Activated gamma-delta T cell (primary cell): ENCODE measurements at regions not wholly inside any gene's neighbourhood (a gene's known extent, or its start where the extent isn't known, plus 50 kb on each side); places are given as distances from the start of the nearest gene placed in this dataset.
"Not testable (repeated sequence)": the region's sequence is repeated elsewhere in the genome, so short reads cannot be mapped to it uniquely, and the experiment has no call there.

ENCODE experiments used
- DNase-seq: peaks from one replicate; lab custom pipeline; 2025; lab: John Stamatoyannopoulos, UW

GRCh38 chr5:5884593-5884992, 462.1 kb downstream of the ICE1 start:
- DNase-seq, result no peak

GRCh38 chr5:5883562-5883961, 461.1 kb downstream of the ICE1 start:
- no peak for DNase-seq

DNA sequence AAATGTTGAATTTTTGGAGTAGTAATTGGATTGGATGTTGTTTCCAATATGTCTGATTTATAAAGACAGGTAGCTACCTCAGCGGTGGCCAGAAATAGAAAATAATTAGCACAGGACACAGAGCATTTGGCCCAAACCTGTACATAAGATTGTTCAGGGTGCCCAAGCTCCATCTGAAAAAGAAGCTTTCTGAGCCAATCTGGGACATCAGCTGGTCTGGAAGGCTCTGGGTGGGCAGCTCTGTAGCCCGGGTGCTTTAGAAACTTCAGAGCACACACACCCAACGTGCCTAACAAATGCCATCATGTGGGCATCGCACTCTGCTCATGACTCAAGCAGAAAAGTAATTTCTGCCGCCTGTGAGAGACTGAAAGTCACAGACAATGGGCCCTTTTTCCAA, 460.7 kb downstream of the ICE1 start:
- no peak for DNase-seq

- DNase-seq, result no peak
Observed at GRCh38 chr5:5882706-5883105, 460.2 kb downstream of the ICE1 start.

- no peak for DNase-seq
Observed at GRCh38 chr5:5881294-5881693, 458.8 kb downstream of the ICE1 start.

- no peak for DNase-seq
Observed at GRCh38 chr5:5880077-5880763, 457.7 kb downstream of the ICE1 start.

DNA sequence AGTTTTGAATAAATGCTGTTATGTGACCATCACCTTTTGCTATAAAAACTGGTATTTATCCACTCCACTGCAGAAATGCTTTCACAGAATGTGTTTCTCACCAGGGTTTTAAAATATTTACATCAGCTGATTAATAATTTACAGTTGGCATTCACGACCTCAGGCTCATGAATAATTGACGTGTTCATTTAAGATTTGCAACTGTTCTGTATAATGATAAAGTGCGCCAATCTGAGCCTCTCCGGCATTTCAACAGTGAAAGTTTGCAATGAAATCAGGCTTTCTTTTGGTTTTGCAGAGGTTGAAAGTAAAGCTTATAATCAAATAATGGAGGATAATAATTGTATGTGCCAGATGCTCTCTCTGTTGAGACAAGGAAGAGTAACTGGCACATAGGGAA, 434.9 kb downstream of the ICE1 start:
- no peak for DNase-seq

DNA sequence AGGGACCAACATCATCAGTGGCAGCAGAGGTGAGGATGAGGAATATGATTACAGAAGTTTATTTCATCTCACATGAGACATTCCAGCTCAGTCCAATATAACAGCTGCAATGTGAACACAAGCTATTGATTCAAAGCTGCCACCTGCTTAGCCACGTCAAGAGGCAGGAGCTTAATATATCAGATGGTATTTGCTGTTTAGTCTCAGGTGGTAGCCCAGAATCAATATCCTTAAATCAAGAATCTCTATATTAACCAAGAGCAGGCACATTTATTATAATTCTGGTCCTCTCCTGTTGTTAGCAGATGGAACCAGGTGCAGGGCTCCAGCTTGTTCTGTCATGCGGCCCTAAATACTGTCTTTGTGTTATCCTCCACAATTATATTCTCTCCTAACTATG, 431.6 kb downstream of the ICE1 start:
- DNase-seq, result no peak

DNA sequence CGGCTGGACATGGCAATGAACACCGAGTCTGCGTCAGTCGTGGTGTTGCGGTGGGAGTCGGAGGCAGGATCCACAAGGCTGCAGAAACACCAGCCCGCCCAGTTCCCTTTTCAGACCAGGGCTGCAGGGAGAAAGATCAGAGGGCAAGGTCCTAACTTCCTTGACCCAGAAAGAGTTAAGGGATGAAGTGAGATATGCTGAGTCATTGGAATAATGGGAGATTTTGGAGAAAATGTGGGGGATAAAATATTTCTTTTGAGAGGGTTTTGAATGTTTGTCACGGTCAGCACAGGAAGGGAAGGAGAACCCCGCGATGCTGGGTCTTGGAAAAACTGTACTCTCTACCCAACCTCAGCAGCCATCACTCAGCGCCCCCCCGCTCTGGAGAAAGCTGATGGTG, 416.0 kb downstream of the ICE1 start:
- no peak for DNase-seq

DNA sequence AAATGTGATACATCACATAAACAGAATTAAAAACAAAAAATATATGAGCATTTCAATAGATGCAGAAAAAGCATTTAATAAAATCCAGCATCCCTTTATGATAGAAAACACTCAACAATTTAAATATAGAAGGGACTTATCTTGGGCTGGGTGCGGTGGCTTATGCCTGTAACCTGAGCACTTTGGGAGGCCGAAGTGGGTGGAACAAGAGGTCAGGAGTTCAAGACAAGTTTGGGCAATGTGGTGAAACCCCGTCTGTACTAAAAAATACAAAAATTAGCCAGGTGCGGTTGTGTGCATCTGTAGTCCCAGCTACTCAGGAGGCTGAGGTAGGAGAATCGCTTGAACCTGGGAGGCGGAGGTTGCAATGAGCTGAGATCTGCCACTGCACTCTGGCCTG, 409.1 kb downstream of the ICE1 start:
- not testable (repeated sequence) for DNase-seq

DNA sequence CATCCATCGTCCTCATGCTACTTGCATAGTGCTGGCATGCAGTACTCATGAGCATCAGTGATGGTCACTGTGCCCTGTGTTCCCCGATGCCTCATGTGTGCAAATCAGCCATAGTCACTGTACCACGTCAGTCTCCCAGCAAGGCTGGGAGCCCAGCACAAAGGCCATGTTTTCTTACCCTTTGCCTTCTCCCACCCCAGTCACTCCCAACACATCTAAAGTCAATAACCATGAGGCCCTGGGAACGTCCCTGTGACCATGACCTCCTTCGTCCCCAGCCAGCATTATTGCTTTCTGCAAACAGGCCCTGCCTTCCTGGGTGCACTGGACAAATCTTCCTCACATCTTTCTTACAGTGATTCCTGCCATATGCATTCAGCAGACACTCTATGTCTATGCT, 406.1 kb downstream of the ICE1 start:
- no peak for DNase-seq

DNA sequence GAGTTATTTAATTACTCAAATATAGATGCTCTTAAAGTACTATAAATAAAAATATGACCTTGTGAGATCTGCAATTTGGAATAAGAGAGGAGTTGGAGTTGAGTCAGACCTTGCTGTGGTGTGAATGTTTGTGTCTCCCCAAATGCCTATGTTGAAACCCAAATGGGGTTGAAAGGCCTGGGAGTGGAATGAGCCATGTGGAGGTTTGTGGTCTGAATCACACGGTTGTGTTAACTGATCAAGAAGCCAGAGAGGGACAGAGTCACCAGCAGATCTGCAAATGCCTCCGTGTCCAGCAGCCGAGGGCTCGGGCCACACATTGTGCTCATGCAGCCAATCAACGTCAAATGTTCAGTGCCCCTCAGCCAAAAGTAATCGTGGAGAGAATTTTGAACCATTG, 404.4 kb downstream of the ICE1 start:
- no peak for DNase-seq

- no peak for DNase-seq
Observed at GRCh38 chr5:5822729-5823257, 400.3 kb downstream of the ICE1 start.

DNA sequence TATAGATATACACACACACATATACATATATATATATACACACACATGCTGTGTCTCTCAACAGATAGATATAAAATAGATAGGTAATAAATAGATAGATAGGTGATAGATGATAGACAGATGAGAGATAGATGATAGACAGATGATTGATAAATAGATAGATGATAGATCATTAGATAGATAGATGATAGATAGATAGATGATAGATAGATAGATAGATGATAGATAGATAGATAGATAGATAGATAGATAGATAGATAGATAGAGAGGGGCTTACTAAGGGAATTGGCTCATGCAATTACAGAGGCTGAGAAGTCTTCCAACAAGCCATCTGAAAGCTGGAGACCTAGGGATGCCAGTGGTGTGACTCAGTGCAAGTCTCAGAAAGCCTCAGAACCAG, 394.5 kb downstream of the ICE1 start:
- no peak for DNase-seq

- DNase-seq, result no peak
Observed at GRCh38 chr5:5813441-5813840, 391.0 kb downstream of the ICE1 start.

DNA sequence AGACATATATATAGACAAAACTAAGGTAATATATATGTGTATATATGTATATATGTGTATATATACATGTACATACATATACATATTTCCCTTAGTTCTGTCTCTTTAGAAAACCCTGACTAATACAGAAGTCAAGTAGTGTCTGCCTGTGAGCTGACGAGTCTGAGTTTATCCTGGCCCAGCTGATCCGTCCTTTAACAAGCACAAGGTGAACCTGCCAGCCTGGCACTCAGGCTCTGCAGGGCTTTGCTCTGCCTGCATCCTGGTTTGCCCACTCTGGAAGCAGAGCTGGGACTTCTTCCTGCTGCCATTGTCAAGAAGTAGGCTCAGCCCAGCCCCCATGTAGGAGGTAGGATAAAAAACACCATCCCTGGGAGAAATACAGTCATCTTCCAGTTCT, 388.0 kb downstream of the ICE1 start:
- DNase-seq, result no peak

- no peak for DNase-seq
Observed at GRCh38 chr5:5805916-5806315, 383.4 kb downstream of the ICE1 start.

DNA sequence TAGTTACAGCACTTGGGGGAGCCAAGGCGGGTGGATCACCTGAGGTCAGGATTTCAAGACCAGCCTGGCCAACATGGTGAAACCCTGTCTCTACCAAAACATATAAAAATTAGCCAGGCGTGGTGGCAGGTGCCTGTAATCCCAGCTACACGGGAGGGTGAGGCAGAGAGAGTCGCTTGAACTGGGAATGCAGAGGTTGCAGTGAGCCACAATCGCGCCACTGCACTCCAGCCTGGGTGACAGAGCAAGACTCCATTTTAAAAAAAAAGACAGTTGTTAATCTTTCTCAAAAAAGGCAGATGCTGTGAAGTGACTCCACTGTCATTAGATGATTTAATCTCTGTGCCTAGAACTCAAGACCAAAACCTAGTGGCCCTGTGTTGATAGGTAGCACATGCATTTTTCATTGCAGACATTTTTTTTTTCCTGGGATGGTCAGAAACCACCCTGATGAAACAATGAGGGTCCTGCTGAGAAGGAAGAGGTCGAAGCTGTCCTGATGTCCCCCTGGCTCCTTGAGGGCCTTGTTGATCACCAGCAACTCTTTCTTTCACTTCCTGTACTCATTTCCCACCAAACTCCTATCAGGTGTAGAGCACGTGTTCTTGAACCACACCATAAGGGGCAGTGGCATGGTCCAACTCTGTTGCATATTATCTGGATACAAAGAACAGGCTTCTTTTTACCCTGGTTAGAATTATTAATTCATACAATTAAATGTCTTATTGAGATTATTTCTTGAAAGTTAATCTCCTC, 382.2 kb downstream of the ICE1 start:
- DNase-seq, result no peak

- DNase-seq, result no peak
Observed at GRCh38 chr5:5800801-5801761, 378.6 kb downstream of the ICE1 start.

DNA sequence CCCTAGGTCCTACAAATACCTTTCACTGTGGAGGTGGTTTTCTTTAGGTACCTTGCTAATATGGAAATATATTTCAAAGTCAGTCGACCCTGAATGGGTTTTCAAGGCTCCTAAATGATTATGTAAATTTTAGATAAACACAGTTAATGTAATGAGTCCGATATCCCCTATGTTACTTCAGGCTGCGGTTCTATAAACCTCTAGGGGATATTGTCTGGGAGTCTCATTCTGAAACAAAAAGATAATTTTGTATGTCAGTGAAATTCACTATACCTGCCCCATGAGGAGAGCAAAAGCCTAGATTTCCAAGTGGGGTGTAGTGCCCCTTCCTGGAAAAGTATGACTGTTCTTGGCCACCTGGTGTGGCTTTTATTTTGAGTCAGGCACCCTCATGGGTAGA, 377.3 kb downstream of the ICE1 start:
- no peak for DNase-seq

DNA sequence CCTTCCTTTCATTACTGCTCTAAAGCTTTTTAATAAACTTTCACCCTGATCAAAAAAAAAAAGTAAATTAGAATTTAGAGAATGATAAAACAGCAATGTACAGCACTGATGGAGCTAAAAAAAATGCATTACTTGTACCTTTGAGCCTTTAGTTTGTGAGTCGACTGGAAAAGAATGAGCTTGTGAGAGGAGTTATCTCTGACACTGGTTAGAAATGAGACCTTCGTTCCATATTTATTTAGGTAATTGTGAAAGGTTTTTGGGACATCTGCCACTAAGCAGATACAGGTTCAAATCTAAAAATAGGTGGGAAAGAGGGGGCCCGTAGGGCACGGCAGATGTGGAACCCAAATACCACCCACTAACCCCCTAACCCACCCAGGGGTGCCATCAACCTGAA, 376.8 kb downstream of the ICE1 start:
- no peak for DNase-seq

DNA sequence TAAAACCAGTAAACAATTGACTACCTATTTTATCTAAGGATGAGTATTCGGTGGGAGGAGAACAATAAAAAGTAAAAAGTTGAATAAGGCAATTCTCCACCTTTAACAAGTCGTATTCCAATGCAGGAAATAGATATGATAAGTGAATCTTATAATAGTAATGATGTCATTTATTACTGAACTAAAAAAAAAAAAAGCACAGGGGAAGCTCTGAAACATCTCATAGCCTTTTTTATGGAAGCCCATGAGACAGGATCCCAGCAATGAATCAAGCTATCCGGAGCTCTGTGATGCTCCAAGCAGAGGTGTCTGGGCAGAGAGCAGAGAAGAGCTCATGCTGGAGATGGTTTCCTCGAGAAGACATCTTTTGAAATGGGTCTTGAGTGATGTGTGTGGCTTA, 376.0 kb downstream of the ICE1 start:
- DNase-seq, result no peak
